Left renal pelvis (tissue), 4 donors: ENCODE measurements at regions not wholly inside any gene's neighbourhood (a gene's known extent, or its start where the extent isn't known, plus 50 kb on each side); places are given as distances from the start of the nearest gene placed in this dataset.

ENCODE experiments used
- DNase-seq, 4 donors: peaks; one replicate each; pipeline ENCODE4 v3.0.0-alpha.2; 2013; ENCODE audit warnings: low read depth in 4 of 4, low spot score in 3 of 4

GRCh38 chr6:140046016-140046632, 671.7 kb upstream of the CITED2 start:
- DNase-seq = no peak

- DNase-seq = no peak
Measured at GRCh38 chr6:140045116-140045515, 670.7 kb upstream of the CITED2 start.

GRCh38 chr6:140044626-140045025, 670.2 kb upstream of the CITED2 start:
- no peak for DNase-seq

GRCh38 chr6:140043762-140044378, 669.4 kb upstream of the CITED2 start:
- DNase-seq = no peak

GRCh38 chr6:140043357-140043756, 668.9 kb upstream of the CITED2 start:
- DNase-seq = no peak

- DNase-seq = no peak
Measured at GRCh38 chr6:140041571-140042332, 667.3 kb upstream of the CITED2 start.

GRCh38 chr6:140041056-140041455, 666.6 kb upstream of the CITED2 start:
- no peak for DNase-seq

- DNase-seq = no peak
Measured at GRCh38 chr6:140040396-140040795, 665.9 kb upstream of the CITED2 start.

GRCh38 chr6:140039364-140039763, 664.9 kb upstream of the CITED2 start:
- DNase-seq = no peak

GRCh38 chr6:140036196-140036595, 661.7 kb upstream of the CITED2 start:
- no peak for DNase-seq

- no peak for DNase-seq
Measured at GRCh38 chr6:140032189-140032588, 657.7 kb upstream of the CITED2 start.

- no peak for DNase-seq
Measured at GRCh38 chr6:140029551-140029950, 655.1 kb upstream of the CITED2 start.

GRCh38 chr6:140027219-140027618, 652.8 kb upstream of the CITED2 start:
- DNase-seq = no peak

- no peak for DNase-seq
Measured at GRCh38 chr6:140026546-140026945, 652.1 kb upstream of the CITED2 start.

- no peak for DNase-seq
Measured at GRCh38 chr6:140025171-140025570, 650.7 kb upstream of the CITED2 start.

GRCh38 chr6:140020207-140020791, 645.9 kb upstream of the CITED2 start:
- no peak for DNase-seq

GRCh38 chr6:140018588-140018987, 644.1 kb upstream of the CITED2 start:
- DNase-seq = no peak

- no peak for DNase-seq
Measured at GRCh38 chr6:140017470-140017869, 643.0 kb upstream of the CITED2 start.

GRCh38 chr6:140012150-140012549, 637.7 kb upstream of the CITED2 start:
- no peak for DNase-seq

- DNase-seq = no peak
Measured at GRCh38 chr6:140011537-140011936, 637.1 kb upstream of the CITED2 start.

- no peak for DNase-seq
Measured at GRCh38 chr6:140009286-140009685, 634.8 kb upstream of the CITED2 start.

GRCh38 chr6:140007525-140007924, 633.1 kb upstream of the CITED2 start:
- no peak for DNase-seq
